ENCODE measurements at regions not wholly inside any gene's neighbourhood (a gene's known extent, or its start where the extent isn't known, plus 50 kb on each side); places are given as distances from the start of the nearest gene placed in this dataset.

DNA sequence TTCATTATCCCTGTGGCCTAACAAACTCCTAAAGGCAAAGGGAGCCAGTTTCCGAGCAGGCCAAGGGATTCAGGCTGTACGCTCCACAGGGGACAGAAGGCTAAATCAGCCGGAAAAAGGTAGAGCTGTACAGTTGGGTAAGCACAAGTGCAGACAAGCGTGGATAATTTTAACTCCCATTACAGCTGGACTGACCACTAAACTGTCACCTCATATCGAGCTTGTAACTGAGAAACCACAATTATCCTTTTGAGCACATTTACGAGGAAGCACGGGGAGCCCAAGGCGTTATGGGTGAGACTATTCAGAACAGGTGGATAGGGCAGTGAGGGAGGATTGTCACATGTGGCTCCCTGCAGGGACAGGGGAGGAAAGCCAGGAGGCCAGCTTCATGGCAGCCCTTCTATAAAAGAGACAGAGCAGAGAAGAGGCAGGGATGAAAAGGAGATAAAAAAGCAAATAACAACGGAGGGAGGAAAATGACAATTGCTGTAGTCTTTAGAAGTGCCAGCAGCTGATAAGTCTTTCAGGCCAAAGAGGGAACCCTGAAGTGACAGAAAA is 288.0 kb downstream of the FGFR2 start:
- ATAC-seq = no peak
- TF ChIP-seq POLR2A (IDR thresholded peaks at IDR 0.05) (no peak), EP300 (IDR thresholded peaks at IDR 0.05) (no peak)
- TF ChIP-seq, protein P1, sequence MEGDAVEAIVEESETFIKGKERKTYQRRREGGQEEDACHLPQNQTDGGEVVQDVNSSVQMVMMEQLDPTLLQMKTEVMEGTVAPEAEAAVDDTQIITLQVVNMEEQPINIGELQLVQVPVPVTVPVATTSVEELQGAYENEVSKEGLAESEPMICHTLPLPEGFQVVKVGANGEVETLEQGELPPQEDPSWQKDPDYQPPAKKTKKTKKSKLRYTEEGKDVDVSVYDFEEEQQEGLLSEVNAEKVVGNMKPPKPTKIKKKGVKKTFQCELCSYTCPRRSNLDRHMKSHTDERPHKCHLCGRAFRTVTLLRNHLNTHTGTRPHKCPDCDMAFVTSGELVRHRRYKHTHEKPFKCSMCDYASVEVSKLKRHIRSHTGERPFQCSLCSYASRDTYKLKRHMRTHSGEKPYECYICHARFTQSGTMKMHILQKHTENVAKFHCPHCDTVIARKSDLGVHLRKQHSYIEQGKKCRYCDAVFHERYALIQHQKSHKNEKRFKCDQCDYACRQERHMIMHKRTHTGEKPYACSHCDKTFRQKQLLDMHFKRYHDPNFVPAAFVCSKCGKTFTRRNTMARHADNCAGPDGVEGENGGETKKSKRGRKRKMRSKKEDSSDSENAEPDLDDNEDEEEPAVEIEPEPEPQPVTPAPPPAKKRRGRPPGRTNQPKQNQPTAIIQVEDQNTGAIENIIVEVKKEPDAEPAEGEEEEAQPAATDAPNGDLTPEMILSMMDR (IDR thresholded peaks at IDR 0.05) = no peak
- Histone ChIP-seq H3K4me1 (no peaks in the 10 kb centered on the region), H3K36me3 (no peaks in the 10 kb centered on the region), H3K27ac (no peak overlapping the region), H3K9me3 (no peaks in the 10 kb centered on the region), H3K27me3 (no peaks in the 10 kb centered on the region), H3K4me3 (no peak overlapping the region)
- 54 to 67% methylated on average over 7 to 9 of the region's 9 CpGs for WGBS, 2 donors (ENCODE audit: low coverage in 1 of 2)

DNA sequence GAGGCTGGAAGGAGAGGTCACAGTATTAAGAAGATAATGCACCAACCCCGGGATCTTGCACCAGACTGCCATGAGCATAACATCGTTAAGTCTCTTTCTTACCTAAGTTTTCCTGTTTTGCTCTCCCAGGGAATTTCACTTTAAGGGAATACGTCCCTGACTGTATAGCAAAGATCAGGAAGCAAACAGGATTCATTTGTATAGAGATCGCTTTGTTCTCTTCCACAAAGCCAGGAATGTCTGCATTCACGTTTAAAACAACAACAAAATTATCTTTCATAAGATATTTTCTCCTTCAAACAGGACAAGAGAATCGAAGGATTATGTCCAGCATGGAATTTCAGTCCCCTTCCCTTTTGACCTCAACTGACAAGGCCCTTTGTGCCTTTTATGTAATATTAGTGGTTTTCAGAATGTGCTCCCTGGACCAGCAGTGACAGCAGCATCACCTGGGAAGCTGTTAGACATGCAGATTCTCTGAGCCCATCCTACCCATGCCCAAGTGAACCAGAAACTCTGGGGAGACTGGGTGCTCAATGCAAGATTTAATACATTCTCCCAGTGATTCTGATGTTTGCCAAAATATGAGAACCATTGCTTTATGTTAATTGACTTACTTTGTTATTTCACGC is 286.3 kb downstream of the FGFR2 start:
- ATAC-seq = no peak
- no peaks in the 10 kb centered on the region for H3K4me1 ChIP-seq

DNA sequence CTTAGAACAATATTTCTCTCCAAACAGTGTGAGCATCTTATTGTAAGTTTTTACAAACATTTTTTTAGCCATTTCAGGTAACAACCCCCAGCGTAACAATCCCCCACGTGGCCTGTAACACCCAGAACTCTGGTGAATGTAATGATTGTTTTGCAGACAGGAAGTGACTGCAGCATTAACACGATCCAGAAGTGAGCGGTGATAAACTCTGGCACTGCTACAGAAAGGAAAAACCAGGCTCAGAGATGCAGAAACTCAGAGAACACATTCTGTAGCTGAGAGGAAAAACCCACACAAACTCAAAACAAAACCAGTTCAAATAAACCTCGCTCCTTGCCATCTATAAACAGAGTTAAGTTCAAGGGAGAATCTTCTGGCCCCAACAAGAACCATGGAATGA is 285.7 kb downstream of the FGFR2 start:
- no peak for TF ChIP-seq POLR2A (IDR thresholded peaks at IDR 0.05)
- TF ChIP-seq EP300 (IDR thresholded peaks at IDR 0.05) = no peak
- TF ChIP-seq, protein P1 (IDR thresholded peaks at IDR 0.05) = no peak
- no peak for TF ChIP-seq POLR2AphosphoS5 (IDR thresholded peaks at IDR 0.05)
- Histone ChIP-seq H3K27ac (no peak overlapping the region), H3K27me3 (no peaks in the 10 kb centered on the region), H3K9me3 (no peaks in the 10 kb centered on the region), H3K4me1 (no peaks in the 10 kb centered on the region), H3K4me3 (no peak overlapping the region), H3K36me3 (no peaks in the 10 kb centered on the region)
- WGBS, 2 donors (ENCODE audit: low coverage in 1 of 2) = 16 to 32% methylated on average over 4 to 5 of the region's 5 CpGs
- ATAC-seq = no peak

More for the DNA sequence above, 286.3 kb downstream of the FGFR2 start:
- H3K27ac ChIP-seq = no peak overlapping the region
- WGBS, 2 donors (ENCODE audit: low coverage in 1 of 2) = 65 to 67% methylated on average over 7 of the region's 7 CpGs
- no peaks in the 10 kb centered on the region for H3K36me3 ChIP-seq
- no peaks in the 10 kb centered on the region for H3K27me3 ChIP-seq
- H3K9me3 ChIP-seq = no peaks in the 10 kb centered on the region
- TF ChIP-seq POLR2A (IDR thresholded peaks at IDR 0.05) (no peak), EP300 (IDR thresholded peaks at IDR 0.05) (no peak), POLR2AphosphoS5 (IDR thresholded peaks at IDR 0.05) (no peak)
- TF ChIP-seq, protein P1 (IDR thresholded peaks at IDR 0.05) = no peak
- no peak overlapping the region for H3K4me3 ChIP-seq

DNA sequence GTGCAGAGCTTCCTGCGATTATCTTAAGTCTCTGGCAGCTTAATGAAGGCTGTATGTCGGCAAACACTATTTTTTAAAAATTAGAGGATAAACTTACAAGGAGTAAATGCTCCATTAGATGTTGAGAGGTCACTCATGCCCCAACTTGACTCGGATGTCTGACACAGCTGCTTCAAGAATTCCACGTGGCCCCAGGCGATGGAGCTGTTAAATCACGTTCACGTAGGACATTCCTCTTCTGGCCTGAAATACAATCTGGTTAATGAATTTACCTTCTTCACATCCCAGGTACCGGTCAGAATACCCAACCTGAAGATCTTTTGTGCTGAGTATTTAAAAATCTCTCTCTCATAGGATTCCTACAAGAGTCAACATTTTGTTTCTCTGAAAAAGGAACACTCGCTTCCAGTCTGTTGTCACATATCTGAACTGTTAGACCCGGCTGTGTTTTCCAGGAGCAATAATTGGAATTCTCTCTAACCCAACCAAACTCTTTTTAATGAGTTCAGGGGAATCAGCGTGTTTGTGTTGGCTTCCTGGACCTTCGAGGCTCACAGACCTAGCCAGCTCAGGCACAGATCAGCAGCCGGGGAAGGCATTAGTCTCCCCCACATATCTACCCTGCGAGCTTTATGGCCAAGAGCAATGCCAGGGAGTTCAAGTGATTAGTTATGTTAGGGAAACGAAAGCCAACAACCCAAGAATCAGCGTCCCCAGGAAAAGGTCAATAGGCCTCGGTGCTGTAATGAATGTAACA is 284.9 kb downstream of the FGFR2 start:
- ATAC-seq = no peak
- 65 to 70% methylated on average over 10 to 16 of the region's 17 CpGs for WGBS, 2 donors (ENCODE audit: low coverage in 1 of 2)
- Histone ChIP-seq H3K9me3 (peaks cover 0 to under 1% (median 0%) of the 10 kb centered on the region in 3 donors), H3K27ac (no peak overlapping the region), H3K36me3 (no peaks in the 10 kb centered on the region), H3K27me3 (no peaks in the 10 kb centered on the region), H3K4me1 (no peaks in the 10 kb centered on the region), H3K4me3 (no peak overlapping the region)
- TF ChIP-seq POLR2A (IDR thresholded peaks at IDR 0.05) (no peak), EP300 (IDR thresholded peaks at IDR 0.05) (no peak), POLR2AphosphoS5 (IDR thresholded peaks at IDR 0.05) (no peak)
- TF ChIP-seq, protein P1 (IDR thresholded peaks at IDR 0.05) = no peak

All from gastroesophageal sphincter (tissue), 4 donors.